NOMO-1 treated with DMSO at 0.1 percent for 48 hours (cell line): ENCODE measurements at regions not wholly inside any gene's neighbourhood (a gene's known extent, or its start where the extent isn't known, plus 50 kb on each side); places are given as distances from the start of the nearest gene placed in this dataset.
A peak's percentile ranks its signal among the peaks of the same experiment; 100 is the strongest.

Source experiments
- DNase-seq: peaks from one replicate; lab custom pipeline; 2025; ENCODE audit not compliant: unreplicated experiment; lab: John Stamatoyannopoulos, UW

DNA sequence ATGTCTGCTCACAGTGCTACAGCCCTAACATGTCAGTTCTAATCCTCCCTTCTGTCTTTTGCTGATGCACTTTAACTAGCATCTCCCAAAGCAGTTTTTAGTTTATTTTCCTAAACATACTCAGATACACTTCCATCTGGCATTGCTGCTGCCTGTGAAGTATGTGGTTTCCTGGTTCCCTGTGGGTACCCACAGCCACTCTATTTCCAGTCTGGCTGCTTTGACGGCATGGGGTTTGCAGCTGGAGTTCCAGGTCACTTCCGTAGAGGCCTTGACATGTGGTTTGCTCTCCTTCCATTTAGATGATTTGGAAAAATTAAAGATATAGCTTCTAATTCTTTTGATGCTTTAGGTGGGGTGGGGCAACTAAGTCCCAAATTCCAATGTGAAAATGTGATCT lies 375.5 kb downstream of the PCDH20 start:
- no peak for DNase-seq

DNA sequence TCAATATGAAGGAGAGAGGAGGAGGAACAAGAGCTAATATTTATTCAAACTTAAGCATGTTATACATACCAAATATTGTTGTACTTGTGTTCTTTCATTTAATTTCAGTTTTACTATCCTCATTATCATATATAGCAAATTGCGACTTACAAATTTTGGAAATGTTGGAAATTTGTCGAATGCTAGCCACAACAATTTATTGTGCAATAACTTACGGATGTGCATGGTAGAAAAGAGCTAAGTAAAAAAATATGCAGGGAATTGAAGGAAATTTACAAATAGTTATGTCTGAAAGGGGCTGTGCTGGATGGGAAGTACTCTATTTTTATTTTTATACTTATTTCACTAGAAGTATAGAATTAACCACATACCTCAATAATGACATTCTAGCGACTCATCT lies 376.3 kb downstream of the PCDH20 start:
- no peak for DNase-seq

DNA sequence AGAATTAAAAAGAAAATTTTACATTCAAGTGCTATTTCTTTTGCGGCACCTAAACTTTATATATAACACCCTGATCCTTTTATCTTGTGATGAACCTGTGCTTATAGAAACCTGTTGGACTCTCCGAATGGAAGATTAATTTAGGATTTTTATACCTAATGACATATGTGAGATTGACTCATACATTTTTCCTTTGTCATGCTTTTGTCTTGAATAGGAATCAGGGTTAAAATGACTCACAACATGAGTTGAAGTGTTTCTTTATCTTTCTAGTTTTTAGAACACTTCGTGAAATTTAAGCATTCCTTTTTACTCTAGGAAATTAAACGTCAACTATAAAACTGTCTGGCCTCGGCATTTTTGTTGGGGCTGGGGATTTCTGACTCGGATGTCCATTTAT lies 378.9 kb downstream of the PCDH20 start:
- DNase-seq = no peak

DNA sequence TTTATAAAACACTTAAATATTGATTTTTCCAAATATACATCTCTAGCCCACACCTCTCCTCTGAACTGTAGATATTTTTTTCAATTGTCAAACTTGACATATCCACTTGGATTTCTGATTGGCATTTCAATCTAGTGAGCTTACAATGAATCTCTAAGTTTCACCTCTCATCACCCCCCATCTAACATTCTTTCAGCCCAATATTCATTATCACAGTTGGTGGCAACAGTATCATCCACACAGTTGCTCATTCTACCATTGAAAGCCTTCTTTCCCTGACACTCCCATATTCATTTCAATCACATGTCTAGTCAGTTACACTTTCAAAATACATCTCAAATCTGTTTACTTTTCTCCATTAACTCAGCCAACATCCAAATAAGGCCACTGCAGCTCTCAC lies 385.2 kb downstream of the PCDH20 start:
- DNase-seq = no peak

DNA sequence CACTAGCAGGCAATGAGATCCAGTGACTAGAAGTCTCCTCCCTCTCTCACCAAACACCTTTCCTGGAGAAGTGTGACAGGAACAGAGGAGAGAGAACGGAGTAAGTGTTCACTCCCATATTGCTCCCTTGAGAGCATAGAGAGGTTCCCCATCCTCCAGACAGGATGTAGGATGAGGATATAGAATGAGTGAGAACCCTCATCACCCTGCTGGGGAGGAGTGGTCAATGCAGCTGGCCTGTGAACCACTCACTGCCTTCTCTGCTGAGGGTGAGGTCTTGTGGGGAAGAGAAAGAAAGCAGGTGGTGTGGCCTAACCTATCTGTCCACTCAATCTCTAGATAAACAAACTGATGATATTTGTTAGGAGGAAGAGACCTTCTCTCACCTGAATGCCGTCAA lies 386.6 kb downstream of the PCDH20 start:
- no peak for DNase-seq

DNA sequence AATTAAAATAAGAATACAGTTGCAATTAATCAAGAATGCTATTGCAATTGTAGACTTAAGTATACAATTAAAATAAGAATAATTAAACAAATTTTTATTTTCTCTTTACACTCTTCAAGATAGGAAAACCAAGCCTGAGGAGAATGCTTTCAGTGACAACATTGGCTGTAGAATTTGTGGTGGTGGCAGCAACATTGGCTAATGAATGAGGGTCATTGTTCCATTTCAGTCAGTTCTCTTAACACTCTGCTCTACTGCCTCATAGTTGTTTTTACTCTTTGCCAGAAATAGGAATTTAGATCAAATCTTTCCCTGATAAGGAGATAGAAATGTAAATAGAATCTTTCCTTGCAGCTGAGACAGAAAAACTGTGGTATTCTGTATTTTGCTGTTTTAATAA lies 391.6 kb downstream of the PCDH20 start:
- DNase-seq = no peak

DNA sequence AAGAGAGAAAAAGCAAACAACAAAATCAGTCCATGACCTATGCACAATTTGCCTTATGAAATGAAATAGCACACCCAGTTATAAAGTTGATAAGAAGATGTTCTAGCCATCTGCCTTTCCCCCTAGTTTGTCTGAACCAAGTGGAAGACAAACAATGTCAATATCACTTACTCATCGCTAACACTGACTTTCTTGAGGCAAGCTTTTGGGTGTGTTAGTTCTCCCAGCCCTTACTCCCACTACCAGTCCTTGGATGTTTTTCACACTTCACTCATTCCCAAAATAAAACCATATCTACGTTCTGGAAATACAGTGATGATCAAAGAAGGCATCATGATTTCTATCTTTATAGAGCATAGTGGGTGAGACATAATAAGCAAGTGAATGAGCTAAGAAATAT lies 393.8 kb downstream of the PCDH20 start:
- DNase-seq = no peak

DNA sequence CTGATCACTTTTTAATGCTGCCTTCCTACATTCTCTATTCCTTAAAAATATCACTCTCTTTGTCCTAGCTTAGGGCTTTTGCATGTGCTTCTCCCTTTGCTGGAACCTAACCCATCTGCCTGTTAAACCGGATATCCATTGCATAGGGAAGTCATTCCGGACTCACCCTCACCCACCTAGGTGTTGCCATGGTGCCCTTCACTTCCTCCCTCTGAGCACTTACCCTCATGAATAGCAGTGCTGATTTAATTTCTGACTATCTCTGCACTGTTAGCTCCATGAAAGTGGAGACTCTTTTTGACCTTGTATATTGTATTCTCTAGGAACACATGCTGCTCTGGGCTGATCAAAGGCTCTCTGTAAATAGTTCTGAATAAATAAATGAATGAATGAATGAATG lies 401.9 kb downstream of the PCDH20 start:
- no peak for DNase-seq

DNA sequence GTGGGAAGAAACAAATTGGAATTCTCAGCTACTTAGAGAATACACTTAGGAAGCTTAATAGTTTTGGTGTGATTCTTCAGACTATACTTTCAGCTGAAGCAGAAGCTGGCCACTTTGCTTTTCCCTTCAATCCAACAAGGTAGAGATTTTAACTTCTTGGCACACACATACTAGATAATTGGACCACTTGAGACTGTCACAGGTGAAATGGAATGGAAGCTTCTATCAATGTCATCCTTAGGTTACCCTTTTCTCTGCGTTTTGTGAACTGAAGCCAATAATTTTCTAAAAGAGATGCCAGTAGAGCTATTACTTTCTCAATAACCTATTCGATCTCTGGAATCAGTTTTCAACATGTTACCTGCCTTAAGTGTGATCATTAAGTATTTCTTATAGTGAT lies 405.3 kb downstream of the PCDH20 start:
- DNase-seq = no peak

DNA sequence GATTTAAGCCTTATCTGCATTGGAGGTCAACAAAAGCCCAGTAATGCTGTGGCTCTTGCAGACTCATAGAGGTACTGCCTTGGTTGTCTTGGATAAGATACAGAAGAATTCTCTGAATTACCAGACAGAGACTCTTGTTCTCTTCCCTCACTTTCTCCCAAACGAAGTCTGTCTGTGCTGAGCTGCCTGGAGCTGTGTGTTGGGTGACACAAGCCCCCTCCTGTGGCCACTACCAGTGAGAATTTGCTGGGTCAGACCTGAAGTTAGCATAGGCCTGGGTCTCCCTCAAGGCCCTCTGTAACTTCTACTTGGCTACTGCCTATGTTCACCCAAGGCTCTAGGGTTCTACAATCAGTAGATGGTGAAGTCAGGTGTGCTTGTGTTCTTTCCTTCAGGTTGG lies 413.0 kb downstream of the PCDH20 start:
- no peak for DNase-seq

DNA sequence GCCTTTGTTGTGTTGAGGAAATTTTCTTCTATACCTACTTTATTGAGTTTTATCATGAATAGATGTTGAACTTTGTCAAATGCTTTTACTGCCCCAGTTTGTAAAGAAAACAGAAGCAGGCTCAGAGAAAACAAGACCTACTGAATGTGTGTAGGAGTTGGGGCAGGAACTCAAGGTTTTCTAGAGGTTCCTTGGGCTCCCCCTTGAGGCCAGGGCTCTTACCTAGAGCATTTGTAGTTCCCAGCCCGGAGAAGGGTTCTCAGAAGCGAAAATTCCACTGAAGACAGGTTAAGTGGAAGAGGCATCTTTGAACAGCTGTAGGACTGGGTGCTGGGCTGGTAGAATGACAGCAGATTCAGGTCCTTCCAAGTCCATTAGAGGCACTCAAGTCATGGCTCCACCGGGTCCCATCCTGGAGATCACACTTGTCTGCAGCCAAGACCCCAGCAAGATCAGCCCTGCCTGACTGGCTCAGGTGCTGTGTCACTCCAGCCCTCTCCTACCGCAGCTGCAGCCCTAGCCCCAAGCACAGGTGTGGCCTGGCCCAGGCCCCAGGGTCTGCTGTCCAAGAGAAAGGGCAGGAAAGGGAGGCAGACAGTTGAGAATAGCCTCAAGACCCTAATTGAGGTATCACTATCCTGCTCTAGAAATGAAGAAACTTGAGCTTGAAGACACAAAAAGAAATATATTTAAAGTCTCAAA lies 425.5 kb downstream of the PCDH20 start:
- DNase-seq = peak; percentile 33

DNA sequence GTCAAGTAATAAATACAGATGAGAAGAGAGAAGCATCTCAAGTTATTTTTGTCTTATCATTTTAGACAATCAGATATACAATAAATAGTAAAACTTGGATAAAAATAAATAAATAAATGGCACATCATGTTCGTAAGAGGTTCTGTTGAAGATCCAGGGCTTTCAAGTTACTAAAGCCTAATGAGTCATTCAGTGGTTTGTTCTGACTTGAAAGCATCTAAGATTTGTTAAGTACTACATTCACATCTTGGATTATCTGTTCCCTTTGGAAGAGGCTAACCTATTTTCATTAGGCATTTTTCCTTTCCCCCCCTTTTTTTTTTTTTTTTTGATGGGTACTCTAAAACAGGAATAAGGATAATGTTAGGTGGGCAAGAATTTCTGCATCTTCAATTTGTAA lies 429.3 kb downstream of the PCDH20 start:
- DNase-seq = no peak

DNA sequence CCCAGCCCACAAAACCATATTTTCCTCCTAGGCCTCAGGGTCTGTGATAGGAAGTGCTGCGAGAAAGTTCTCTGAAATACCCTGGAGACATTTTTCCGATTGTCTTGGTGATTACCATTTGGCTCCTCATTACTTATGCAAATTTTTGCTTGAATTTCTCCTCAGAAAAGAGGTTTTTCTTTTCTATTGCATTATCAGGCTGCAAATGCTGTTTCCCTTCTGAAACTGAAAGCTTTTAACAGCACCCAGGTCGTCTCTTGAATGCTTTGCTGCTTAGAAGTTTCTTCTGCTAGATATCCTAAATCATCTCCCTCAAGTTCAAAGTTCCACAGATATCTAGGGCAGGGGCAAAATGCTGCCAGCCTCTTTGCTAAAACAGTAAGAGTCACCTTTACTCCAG lies 434.2 kb downstream of the PCDH20 start:
- DNase-seq = no peak

DNA sequence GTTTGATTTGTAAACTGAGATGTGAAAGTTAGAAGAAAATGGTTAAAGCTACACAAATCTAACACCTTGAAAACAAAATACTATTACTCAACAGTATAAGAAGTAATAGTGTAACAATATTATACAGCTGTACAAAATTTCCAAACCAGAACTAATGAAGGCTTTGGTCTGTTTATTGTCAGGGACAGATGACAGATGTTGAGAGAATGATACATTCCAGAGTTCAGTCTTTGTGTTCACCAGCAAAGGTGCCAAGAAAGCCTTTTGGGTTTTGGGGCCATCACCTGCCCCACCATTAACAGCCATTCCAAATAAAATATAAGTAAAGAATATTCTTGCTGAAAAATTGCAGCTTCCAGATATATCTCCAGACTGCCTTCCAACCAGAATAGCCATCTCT lies 439.3 kb downstream of the PCDH20 start:
- DNase-seq = no peak

DNA sequence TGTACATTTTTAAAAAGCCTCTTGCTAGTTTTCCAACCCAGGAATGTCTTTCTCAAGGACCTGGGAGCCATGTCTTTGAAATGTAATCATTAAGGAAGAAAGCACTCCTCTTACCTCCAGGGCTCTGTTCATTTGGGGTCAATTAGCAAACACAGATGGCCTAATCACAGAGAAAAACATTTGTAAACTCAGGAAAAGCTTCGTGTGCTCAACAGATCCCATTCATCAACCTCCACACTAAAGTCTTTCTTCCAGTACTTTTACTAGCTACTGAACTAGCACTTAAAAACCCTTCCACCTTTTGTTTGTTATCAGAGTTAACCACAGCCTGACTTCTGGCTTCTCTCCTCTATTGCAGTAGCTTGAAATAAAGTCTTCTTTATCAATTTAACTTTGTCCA lies 441.4 kb downstream of the PCDH20 start:
- no peak for DNase-seq

DNA sequence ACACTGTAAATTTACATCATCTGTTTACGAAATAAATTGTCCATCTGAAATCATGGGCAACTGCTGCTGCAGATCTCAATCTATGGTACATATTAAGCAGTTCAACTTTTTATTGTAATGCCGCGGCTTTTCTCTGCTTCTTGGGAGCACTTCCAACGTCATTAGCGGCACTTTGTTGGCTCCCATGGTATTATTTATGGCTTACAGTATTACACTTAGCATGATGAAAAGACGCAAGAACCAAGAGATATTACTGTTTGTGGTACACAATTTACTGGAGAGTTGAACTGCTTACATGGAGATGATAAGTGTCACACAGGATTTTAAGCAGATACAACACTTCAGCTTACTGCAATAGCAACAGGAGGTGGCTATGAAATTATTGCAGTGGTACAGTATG lies 442.1 kb downstream of the PCDH20 start:
- DNase-seq = no peak

DNA sequence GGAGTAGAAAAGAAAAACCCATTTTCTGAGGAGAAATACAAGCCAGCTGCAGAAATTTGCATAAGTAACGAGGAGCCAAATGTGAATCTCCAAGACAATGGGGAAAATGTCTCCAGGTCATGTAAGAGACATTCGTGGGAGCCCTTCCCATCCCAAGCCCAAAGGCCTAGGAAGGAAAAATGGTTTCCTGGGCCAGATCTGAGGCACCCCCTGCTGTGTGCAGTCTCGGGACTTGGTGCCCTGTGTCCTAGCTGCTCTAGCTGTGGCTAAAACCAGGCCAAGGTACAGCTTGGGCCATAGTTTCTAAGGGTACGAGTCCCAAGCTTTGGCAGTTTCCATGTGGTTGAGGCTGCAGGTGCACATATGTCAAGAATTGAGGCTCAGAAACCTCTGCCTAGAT lies 444.9 kb downstream of the PCDH20 start:
- no peak for DNase-seq

DNA sequence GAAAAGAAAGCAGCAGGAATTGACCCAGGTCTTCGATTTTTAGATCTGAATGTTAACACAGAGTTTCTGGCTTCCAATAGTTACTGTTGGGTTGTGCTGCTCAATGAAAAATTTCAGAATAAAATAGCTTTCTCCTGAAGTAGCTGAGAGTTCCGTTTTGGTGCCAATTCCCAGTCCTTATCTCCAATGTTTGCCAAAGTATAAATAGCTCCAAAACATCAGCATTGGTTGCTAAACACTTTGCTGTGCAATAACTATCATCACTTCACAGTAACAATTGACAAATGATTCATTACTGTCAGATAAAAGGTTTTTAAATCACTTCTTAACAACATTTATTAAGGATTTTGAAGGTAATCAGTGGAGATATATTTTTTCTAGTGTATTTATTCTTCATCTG lies 446.0 kb downstream of the PCDH20 start:
- DNase-seq = no peak

DNA sequence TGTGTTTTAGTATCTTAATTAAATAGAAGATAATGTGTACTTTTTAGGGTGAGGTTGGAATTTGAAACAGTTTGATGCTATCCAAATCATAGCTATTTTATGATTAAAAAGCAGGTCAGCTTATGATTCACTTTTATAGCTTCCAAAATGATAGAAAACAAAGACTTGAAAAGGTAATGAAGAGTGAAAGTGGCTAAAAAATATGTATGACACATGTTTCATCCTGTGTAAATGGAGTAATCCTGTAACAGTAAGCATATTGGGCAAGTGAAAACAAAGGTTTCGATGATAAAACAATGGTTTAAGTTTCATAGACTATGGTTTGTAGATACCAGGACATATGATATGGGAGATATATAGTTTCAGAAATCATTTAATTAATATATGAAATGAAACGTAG lies 456.2 kb downstream of the PCDH20 start:
- DNase-seq = no peak

DNA sequence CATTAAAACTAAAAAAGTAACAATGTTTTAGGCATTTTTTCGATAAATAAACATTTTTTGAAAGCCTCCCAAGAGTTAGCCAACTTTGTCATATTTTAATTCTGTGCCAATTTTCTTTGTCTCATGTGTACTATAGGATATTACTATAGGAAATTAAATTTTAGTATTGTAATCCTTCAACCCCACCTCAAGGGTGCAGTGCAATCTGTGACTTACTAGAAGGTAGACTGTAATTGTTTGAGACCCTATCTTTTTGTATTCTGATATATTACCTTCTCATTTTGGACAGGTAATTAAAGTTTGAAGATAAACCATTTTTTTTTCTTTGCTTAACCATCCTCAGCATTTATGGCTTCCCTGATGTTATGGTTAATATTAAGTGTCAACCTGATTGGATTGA lies 457.8 kb downstream of the PCDH20 start:
- no peak for DNase-seq

DNA sequence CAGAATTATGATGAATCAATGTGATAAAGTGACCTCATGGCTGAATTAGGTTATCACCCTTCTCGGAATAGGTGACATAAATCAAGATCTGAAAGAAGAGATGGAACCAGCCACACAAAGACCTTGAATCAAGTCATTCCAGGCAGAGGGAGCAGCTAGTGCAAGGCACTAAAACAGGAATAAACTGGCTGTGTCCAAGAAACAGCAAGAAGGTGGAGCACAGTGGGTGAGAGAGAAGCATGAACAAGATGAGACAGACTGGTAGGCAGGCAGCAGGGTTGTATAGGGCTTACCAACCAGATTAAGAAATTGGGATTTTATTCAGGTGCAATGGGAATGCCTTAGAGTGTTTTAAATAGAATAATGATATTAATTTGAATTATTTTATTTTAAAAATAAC lies 470.3 kb downstream of the PCDH20 start:
- DNase-seq = no peak

DNA sequence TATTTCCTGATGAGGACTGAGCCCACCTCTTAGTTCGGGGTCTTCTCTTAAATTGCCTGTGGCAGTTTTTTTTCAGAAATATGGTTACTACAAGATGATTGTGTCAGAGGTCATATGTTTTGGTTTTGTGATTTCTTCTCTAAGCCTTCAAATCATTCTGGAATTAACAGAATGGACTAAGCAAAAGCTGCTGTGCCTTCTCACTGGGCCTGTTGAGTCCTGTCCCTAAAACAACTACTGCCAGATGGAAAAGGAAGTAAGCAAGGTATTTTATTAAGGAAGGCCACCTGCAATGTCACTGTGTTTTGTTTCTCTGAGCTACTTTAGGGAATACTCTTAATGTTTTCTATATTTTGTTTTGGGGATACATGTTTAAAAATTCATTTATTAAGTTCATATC lies 470.8 kb downstream of the PCDH20 start:
- DNase-seq = no peak

DNA sequence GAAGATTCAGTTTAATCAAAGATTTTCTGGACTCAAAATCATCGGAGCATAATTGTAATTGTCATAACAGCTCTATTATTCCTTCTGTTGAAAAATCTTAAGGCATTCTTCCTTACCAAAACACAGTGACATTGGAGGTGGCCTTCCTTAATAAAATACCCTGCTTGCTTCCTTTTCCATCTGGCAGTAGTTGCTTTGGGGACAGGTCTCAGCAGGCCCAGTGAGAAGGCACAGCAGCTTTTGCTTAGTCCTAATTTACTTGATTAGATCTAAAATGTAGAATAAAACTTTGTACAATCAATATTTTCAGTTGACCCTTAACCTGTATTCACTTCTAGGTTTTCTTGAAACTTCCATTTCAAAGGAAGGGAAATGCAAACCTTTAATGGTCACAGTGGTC lies 471.6 kb downstream of the PCDH20 start:
- DNase-seq = no peak

DNA sequence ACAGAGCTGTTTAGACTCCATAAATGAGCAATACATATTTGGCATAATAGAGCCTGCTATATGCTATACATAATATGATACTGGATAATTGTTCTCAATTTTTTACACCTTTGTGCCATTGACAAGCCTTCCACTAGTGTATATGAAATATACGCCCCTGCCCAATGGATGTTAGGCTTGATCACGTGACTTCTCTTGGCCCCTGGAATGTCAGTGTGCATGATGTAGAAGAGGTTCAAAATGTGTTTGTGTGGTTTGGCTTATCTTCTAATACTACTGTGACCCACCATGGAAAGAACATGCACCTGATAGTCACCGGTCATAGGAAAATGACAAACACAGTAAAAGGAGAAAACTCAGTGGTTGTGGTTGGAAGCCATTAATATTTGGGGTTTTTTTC lies 479.4 kb downstream of the PCDH20 start:
- DNase-seq = no peak
